ENCODE measurements at regions not wholly inside any gene's neighbourhood (a gene's known extent, or its start where the extent isn't known, plus 50 kb on each side); places are given as distances from the start of the nearest gene placed in this dataset.

DNA sequence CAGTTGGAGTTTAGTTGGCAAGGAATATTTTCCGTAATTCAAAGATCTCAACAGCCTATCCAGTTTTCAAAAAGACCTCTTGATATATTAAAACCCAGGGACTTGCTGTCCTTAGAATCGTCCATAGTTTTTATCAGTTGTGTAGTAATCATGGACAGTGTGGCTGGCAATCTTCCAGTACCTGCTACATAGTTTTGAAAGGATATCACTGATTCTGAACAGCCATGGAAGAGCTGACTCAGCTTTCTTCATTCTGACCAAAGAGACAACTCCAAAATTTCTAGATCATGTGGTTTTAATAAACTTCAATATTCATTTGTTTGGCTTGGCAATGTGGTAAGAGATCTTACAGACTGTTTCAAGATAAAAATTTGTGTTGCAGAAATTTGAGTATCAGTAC, 616.7 kb downstream of the TDRD15 start:
- DNase-seq (ENCODE audit: low read depth) = no peak
- TF ChIP-seq, protein P1, sequence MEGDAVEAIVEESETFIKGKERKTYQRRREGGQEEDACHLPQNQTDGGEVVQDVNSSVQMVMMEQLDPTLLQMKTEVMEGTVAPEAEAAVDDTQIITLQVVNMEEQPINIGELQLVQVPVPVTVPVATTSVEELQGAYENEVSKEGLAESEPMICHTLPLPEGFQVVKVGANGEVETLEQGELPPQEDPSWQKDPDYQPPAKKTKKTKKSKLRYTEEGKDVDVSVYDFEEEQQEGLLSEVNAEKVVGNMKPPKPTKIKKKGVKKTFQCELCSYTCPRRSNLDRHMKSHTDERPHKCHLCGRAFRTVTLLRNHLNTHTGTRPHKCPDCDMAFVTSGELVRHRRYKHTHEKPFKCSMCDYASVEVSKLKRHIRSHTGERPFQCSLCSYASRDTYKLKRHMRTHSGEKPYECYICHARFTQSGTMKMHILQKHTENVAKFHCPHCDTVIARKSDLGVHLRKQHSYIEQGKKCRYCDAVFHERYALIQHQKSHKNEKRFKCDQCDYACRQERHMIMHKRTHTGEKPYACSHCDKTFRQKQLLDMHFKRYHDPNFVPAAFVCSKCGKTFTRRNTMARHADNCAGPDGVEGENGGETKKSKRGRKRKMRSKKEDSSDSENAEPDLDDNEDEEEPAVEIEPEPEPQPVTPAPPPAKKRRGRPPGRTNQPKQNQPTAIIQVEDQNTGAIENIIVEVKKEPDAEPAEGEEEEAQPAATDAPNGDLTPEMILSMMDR (conservative IDR thresholded peaks at IDR 0.05; ENCODE audit: low read length) = no peak
- no peak overlapping the region for H3K4me3 ChIP-seq (ENCODE audit: low read length)

GRCh38 chr2:21746499-21746898, 622.7 kb downstream of the TDRD15 start:
- TF ChIP-seq, protein P1 (conservative IDR thresholded peaks at IDR 0.05; ENCODE audit: low read length) = no peak
- no peak overlapping the region for H3K4me3 ChIP-seq (ENCODE audit: low read length)
- no peak for DNase-seq (ENCODE audit: low read depth)

GRCh38 chr2:21748501-21748900, 624.7 kb downstream of the TDRD15 start:
- TF ChIP-seq, protein P1 (conservative IDR thresholded peaks at IDR 0.05; ENCODE audit: low read length) = no peak
- DNase-seq (ENCODE audit: low read depth) = no peak
- no peak overlapping the region for H3K4me3 ChIP-seq (ENCODE audit: low read length)

DNA sequence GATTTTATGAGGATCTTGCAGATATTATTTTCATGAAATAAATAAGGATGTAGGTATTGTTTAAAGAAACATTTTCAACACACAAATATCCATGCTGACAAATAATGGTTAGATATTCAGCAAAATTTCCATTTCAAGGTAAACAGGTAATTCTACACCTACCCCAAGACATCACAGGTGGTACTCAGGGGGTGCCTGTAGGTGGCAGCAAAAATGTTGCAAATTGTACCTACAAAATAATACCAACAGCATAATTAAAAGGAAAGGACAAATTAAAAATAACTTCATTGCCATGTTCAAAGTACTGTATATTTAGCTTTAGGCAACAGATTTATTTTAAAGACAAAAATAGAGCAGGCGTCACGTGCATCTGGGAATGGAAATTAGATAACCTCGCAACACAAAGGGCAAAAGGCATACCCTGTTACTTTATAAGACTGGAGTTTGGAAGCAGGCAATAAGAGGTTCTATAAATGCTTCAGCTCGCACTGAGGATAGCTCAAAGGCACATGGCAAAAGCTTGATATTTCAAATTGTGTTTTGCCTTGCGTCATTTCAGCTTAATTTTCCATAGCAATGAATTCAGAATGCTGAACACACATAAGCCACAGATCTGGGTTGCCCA, 630.5 kb downstream of the TDRD15 start:
- TF ChIP-seq, protein P1 (conservative IDR thresholded peaks at IDR 0.05; ENCODE audit: low read length) = no peak
- no peak overlapping the region for H3K4me3 ChIP-seq (ENCODE audit: low read length)
- DNase-seq (ENCODE audit: low read depth) = no peak

DNA sequence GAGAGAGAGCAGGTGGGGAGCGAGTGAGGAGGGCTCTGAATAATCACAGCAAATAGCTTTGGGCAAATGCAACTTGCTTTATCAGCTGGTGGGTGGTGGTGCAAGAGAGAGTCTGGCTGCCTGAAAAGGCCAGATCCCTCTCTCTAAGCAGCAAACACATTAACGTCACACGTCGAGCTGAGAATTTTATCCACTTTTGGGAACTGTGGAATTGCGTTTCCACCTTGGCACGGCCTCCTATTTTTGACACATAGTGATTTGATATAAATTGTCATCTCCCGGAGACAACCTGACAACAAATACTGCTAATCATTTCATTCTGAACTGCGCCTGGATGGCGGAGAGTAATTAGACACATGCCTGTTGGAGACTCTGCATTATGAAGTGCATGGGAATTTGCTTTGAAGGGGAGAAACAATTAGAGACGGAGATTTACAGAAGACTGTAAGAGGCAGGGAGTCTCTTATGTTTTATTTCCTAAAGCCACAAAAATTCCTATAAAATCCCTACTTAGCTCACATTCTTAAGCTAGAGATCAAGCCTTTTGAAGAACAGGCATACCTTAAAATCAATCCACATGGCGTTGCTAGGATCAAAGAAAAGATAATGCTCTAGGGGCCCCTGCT, 634.1 kb downstream of the TDRD15 start:
- TF ChIP-seq, protein P1 (conservative IDR thresholded peaks at IDR 0.05; ENCODE audit: low read length) = no peak
- no peak for DNase-seq (ENCODE audit: low read depth)
- no peak overlapping the region for H3K4me3 ChIP-seq (ENCODE audit: low read length)

GRCh38 chr2:21759819-21760218, 636.1 kb downstream of the TDRD15 start:
- no peak for DNase-seq (ENCODE audit: low read depth)
- H3K4me3 ChIP-seq (ENCODE audit: low read length) = no peak overlapping the region
- TF ChIP-seq, protein P1 (conservative IDR thresholded peaks at IDR 0.05; ENCODE audit: low read length) = no peak

- TF ChIP-seq, protein P1 (conservative IDR thresholded peaks at IDR 0.05; ENCODE audit: low read length) = no peak
- H3K4me3 ChIP-seq (ENCODE audit: low read length) = no peak overlapping the region
- DNase-seq (ENCODE audit: low read depth) = no peak
Observed at GRCh38 chr2:21761361-21761760, 637.6 kb downstream of the TDRD15 start.

Data from AG10803 (cell line).